HepG2 (cell line): ENCODE measurements at regions not wholly inside any gene's neighbourhood (a gene's known extent, or its start where the extent isn't known, plus 50 kb on each side); places are given as distances from the start of the nearest gene placed in this dataset.
"Not testable (repeated sequence)": the region's sequence is repeated elsewhere in the genome, so short reads cannot be mapped to it uniquely, and the experiment has no call there.

Source experiments
- CTCF ChIP-seq: sonication (generic); formaldehyde crosslinking; IDR thresholded peaks from 2 replicates; pipeline ENCODE4 v1.5.0; 2020; ENCODE audit warnings: mild to moderate bottlenecking, missing genetic modification reagents, moderate library complexity
- HNF4A ChIP-seq: sonication (generic); formaldehyde crosslinking; IDR thresholded peaks from 2 replicates; pipeline ENCODE4 v1.4.0; 2020; ENCODE audit warnings: missing genetic modification reagents
- MXI1 ChIP-seq: IDR thresholded peaks from 3 replicates; pipeline ENCODE4 v1.6.1; 2012; ENCODE audit warnings: low read depth, low read length, inconsistent platforms, borderline replicate concordance
- PRDM15 ChIP-seq: sonication (generic); formaldehyde crosslinking; IDR thresholded peaks from 2 replicates; pipeline ENCODE4 v1.4.0; 2020; ENCODE audit warnings: missing genetic modification reagents
- YY1 ChIP-seq: IDR thresholded peaks from 2 replicates; pipeline ENCODE4 v1.6.1; 2011; ENCODE audit warnings: low read length, low read depth, moderate library complexity, mild to moderate bottlenecking; ENCODE audit not compliant: insufficient read depth, insufficient replicate concordance
- ZNF160 ChIP-seq: sonication (generic); formaldehyde crosslinking; IDR thresholded peaks from 2 replicates; pipeline ENCODE4 v1.8.0; 2022; ENCODE audit warnings: mild to moderate bottlenecking, inconsistent platforms, missing genetic modification reagents

- TF ChIP-seq CTCF (CRISPR knock-in tag); HNF4A (CRISPR knock-in tag); ZNF160 (CRISPR knock-in tag); YY1; PRDM15; MXI1: not testable (repeated sequence)
These were observed 58.6 kb upstream of the AGAP9 start for GRCh38 chr10:47582051-47582450.
